Vagina (tissue), 2 donors: ENCODE measurements at regions not wholly inside any gene's neighbourhood (a gene's known extent, or its start where the extent isn't known, plus 50 kb on each side); places are given as distances from the start of the nearest gene placed in this dataset.

Source experiments
- POLR2A ChIP-seq, 2 donors: fragments of 450-650 bp; IDR thresholded peaks; one replicate each; pipeline ENCODE4 v1.6.1; 2017; ENCODE audit warnings: antibody characterized with exemption in 2 of 2, mild to moderate bottlenecking in 2 of 2, moderate library complexity in 2 of 2
- POLR2AphosphoS5 ChIP-seq, 2 donors: sonication (generic); formaldehyde crosslinking; IDR thresholded peaks; one replicate each; pipeline ENCODE4 v1.9.0; 2017; ENCODE audit warnings: antibody characterized with exemption in 2 of 2, mild to moderate bottlenecking in 2 of 2, low read depth in 1 of 2; ENCODE audit not compliant: insufficient read depth in 1 of 2
- TF ChIP-seq, protein P1 (sequence below), 3 experiments: fragments of 450-650 bp in 2 of 3; fragments of 200-600 bp in 1 of 3; sonication (generic) in 1 of 3; IDR thresholded peaks; one replicate each; pipeline ENCODE4 v1.5.1; 2017 to 2019; ENCODE audit warnings: antibody characterized with exemption in 3 of 3, mild to moderate bottlenecking in 2 of 3, moderate library complexity in 2 of 3

DNA sequence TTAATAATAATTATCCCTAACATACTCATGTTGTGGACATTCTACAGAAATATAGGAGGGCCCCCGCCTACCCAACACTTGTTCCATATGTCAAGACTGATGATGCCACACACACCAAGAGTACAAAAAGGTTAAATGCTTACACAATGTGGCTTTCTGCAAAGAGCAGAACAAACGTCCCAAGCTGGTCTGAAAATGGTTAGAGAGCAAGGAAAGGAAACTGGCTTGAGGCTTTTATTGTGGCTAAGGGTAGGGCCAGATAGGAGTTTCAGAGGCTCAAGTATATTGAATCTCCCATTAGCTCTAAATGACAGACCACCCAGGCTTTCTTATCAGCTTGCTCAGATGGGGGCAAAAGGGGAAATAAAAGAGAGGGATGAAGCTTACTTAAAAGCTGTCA, 134.1 kb upstream of the C1QTNF7 start:
- TF ChIP-seq POLR2A (IDR thresholded peaks at IDR 0.05): no peak
- TF ChIP-seq, protein P1, sequence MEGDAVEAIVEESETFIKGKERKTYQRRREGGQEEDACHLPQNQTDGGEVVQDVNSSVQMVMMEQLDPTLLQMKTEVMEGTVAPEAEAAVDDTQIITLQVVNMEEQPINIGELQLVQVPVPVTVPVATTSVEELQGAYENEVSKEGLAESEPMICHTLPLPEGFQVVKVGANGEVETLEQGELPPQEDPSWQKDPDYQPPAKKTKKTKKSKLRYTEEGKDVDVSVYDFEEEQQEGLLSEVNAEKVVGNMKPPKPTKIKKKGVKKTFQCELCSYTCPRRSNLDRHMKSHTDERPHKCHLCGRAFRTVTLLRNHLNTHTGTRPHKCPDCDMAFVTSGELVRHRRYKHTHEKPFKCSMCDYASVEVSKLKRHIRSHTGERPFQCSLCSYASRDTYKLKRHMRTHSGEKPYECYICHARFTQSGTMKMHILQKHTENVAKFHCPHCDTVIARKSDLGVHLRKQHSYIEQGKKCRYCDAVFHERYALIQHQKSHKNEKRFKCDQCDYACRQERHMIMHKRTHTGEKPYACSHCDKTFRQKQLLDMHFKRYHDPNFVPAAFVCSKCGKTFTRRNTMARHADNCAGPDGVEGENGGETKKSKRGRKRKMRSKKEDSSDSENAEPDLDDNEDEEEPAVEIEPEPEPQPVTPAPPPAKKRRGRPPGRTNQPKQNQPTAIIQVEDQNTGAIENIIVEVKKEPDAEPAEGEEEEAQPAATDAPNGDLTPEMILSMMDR (IDR thresholded peaks at IDR 0.05): no peak
- TF ChIP-seq POLR2AphosphoS5 (IDR thresholded peaks at IDR 0.05; ENCODE audit: insufficient read depth in 1 of 2, low read depth in 1 of 2): no peak
